ENCODE measurements at regions not wholly inside any gene's neighbourhood (a gene's known extent, or its start where the extent isn't known, plus 50 kb on each side); places are given as distances from the start of the nearest gene placed in this dataset.

- no peaks in the 10 kb centered on the region for H3K4me1 ChIP-seq (ENCODE audit: control insufficient read depth in 1 of 2, insufficient read depth in 2 of 2, low read depth in 1 of 2, low read length in 1 of 2)
- no peaks in the 10 kb centered on the region for H3K9me2 ChIP-seq
- no peak overlapping the region for H2AFZ ChIP-seq (ENCODE audit: low read depth)
- no peak overlapping the region for H3K4me2 ChIP-seq
- no peak overlapping the region for H3K4me3 ChIP-seq (ENCODE audit: low read depth in 2 of 2, low read length in 1 of 2)
- WGBS (ENCODE audit: low lambda C conversion rate): 29% methylated on average over 1 of the region's 1 CpG
- no peak overlapping the region for H3K9ac ChIP-seq
- no peak for TF ChIP-seq TCF12 (IDR thresholded peaks at IDR 0.05)
- TF ChIP-seq REST (IDR thresholded peaks at IDR 0.05; ENCODE audit: low read depth, low read length): no peak
- no peak for TF ChIP-seq EP300 (IDR thresholded peaks at IDR 0.05; ENCODE audit: borderline replicate concordance in 1 of 2, low read depth in 1 of 2, low read length in 1 of 2)
- TF ChIP-seq MEF2A (IDR thresholded peaks at IDR 0.05; ENCODE audit: borderline replicate concordance, low read depth): no peak
- TF ChIP-seq POLR2AphosphoS5 (IDR thresholded peaks at IDR 0.05; ENCODE audit: low read depth, low read length): no peak
- TF ChIP-seq GABPA (IDR thresholded peaks at IDR 0.05; ENCODE audit: low read depth): no peak
- TF ChIP-seq RFX5 (IDR thresholded peaks at IDR 0.05; ENCODE audit: low read length): no peak
- CTCF ChIA-PET: no interaction called here
- H3K27ac ChIP-seq (ENCODE audit: low read depth in 2 of 2, low read length in 1 of 2): no peak overlapping the region
- no peaks in the 10 kb centered on the region for H3K36me3 ChIP-seq (replicated peaks in 1 of 2; ENCODE audit: control insufficient read depth in 1 of 2, insufficient read depth in 2 of 2, low read length in 1 of 2)
- H3F3A ChIP-seq (replicated peaks; ENCODE audit: insufficient read depth): no peaks in the 10 kb centered on the region
- no peaks in the 10 kb centered on the region for H4K20me1 ChIP-seq (ENCODE audit: insufficient read depth)
- no peak for DNase-seq
- POLR2A ChIA-PET: no interaction called here
- H3K27me3 ChIP-seq (ENCODE audit: insufficient read depth): no peaks in the 10 kb centered on the region
- no peaks in the 10 kb centered on the region for H3K9me3 ChIP-seq
- H3K79me2 ChIP-seq (ENCODE audit: insufficient read depth): no peaks in the 10 kb centered on the region
Measured at GRCh38 chrX:38941675-38942074, 140.4 kb downstream of the MID1IP1 start.

GRCh38 chrX:38943120-38943519, 141.9 kb downstream of the MID1IP1 start:
- TF ChIP-seq GABPA (IDR thresholded peaks at IDR 0.05; ENCODE audit: low read depth): no peak
- TF ChIP-seq RCOR1 (IDR thresholded peaks at IDR 0.05; ENCODE audit: low read length): no peak
- TF ChIP-seq IRF3 (IDR thresholded peaks at IDR 0.05; ENCODE audit: low read depth, low read length): no peak
- no peak for TF ChIP-seq MEF2A (IDR thresholded peaks at IDR 0.05; ENCODE audit: borderline replicate concordance, low read depth)
- TF ChIP-seq RFX5 (IDR thresholded peaks at IDR 0.05; ENCODE audit: low read length): no peak
- no peak for TF ChIP-seq JUND (IDR thresholded peaks at IDR 0.05)
- TF ChIP-seq TAF1 (IDR thresholded peaks at IDR 0.05; ENCODE audit: borderline replicate concordance, low read depth, low read length): no peak
- TF ChIP-seq POLR2AphosphoS5 (IDR thresholded peaks at IDR 0.05; ENCODE audit: low read depth, low read length): no peak
- TF ChIP-seq USF1 (IDR thresholded peaks at IDR 0.05; ENCODE audit: borderline replicate concordance, low read depth): no peak
- no peak for TF ChIP-seq ELF1 (IDR thresholded peaks at IDR 0.05)
- no peak for TF ChIP-seq GATA2 (CRISPR knock-in tag; IDR thresholded peaks at IDR 0.05)
- no peak for TF ChIP-seq EZH2phosphoT487 (IDR thresholded peaks at IDR 0.05; ENCODE audit: borderline replicate concordance, low read depth)
- no peak for TF ChIP-seq MXI1 (IDR thresholded peaks at IDR 0.05; ENCODE audit: low read depth, low read length)
- TF ChIP-seq YY1 (IDR thresholded peaks at IDR 0.05; ENCODE audit: low read depth): no peak
- no peak for TF ChIP-seq CHD2 (IDR thresholded peaks at IDR 0.05; ENCODE audit: low read length, partially characterized antibody)
- TF ChIP-seq FOXJ3 (CRISPR knock-in tag; IDR thresholded peaks at IDR 0.05): no peak
- no peak for TF ChIP-seq TEAD4 (IDR thresholded peaks at IDR 0.05; ENCODE audit: borderline replicate concordance, insufficient read depth)
- no peak for TF ChIP-seq TCF12 (IDR thresholded peaks at IDR 0.05)
- no peak overlapping the region for H3K4me3 ChIP-seq (ENCODE audit: low read depth in 2 of 2, low read length in 1 of 2)
- no peaks in the 10 kb centered on the region for H3K27me3 ChIP-seq (ENCODE audit: insufficient read depth)
- H3K79me2 ChIP-seq (ENCODE audit: insufficient read depth): no peaks in the 10 kb centered on the region
- H2AFZ ChIP-seq (ENCODE audit: low read depth): no peak overlapping the region
- DNase-seq: no peak
- H3K9me3 ChIP-seq: no peaks in the 10 kb centered on the region
- 0% methylated on average over 1 of the region's 1 CpG for WGBS (ENCODE audit: low lambda C conversion rate)
- H3K36me3 ChIP-seq (replicated peaks in 1 of 2; ENCODE audit: control insufficient read depth in 1 of 2, insufficient read depth in 2 of 2, low read length in 1 of 2): no peaks in the 10 kb centered on the region
- ChIA-PET POLR2A (no interaction called here), CTCF (no interaction called here)
- no peaks in the 10 kb centered on the region for H3K4me1 ChIP-seq (ENCODE audit: control insufficient read depth in 1 of 2, insufficient read depth in 2 of 2, low read depth in 1 of 2, low read length in 1 of 2)
- no peaks in the 10 kb centered on the region for H3K9me2 ChIP-seq
- no peak overlapping the region for H3K4me2 ChIP-seq
- no peak overlapping the region for H3K9ac ChIP-seq
- H3F3A ChIP-seq (replicated peaks; ENCODE audit: insufficient read depth): no peaks in the 10 kb centered on the region
- H3K27ac ChIP-seq (ENCODE audit: low read depth in 2 of 2, low read length in 1 of 2): no peak overlapping the region
- H4K20me1 ChIP-seq (ENCODE audit: insufficient read depth): no peaks in the 10 kb centered on the region
